ENCODE measurements at regions not wholly inside any gene's neighbourhood (a gene's known extent, or its start where the extent isn't known, plus 50 kb on each side); places are given as distances from the start of the nearest gene placed in this dataset.

GRCh38 chr6:74611220-74611619, 594.6 kb downstream of the COL12A1 start:
- H3K4me2 ChIP-seq (ENCODE audit: low read length) = no peak overlapping the region
- H3K9me3 ChIP-seq (ENCODE audit: low read length) = no peaks in the 10 kb centered on the region
- no peaks in the 10 kb centered on the region for H3K9me2 ChIP-seq (ENCODE audit: insufficient read depth, low read length)
- no peaks in the 10 kb centered on the region for H3K27me3 ChIP-seq (ENCODE audit: insufficient read depth, low read depth, low read length)
- no peak overlapping the region for H2AFZ ChIP-seq (ENCODE audit: low read depth, low read length)
- no peak overlapping the region for H3K4me3 ChIP-seq (ENCODE audit: low read length)
- H3K79me2 ChIP-seq (replicated peaks; ENCODE audit: insufficient read depth, low read length) = no peaks in the 10 kb centered on the region
- TF ChIP-seq, protein P1, sequence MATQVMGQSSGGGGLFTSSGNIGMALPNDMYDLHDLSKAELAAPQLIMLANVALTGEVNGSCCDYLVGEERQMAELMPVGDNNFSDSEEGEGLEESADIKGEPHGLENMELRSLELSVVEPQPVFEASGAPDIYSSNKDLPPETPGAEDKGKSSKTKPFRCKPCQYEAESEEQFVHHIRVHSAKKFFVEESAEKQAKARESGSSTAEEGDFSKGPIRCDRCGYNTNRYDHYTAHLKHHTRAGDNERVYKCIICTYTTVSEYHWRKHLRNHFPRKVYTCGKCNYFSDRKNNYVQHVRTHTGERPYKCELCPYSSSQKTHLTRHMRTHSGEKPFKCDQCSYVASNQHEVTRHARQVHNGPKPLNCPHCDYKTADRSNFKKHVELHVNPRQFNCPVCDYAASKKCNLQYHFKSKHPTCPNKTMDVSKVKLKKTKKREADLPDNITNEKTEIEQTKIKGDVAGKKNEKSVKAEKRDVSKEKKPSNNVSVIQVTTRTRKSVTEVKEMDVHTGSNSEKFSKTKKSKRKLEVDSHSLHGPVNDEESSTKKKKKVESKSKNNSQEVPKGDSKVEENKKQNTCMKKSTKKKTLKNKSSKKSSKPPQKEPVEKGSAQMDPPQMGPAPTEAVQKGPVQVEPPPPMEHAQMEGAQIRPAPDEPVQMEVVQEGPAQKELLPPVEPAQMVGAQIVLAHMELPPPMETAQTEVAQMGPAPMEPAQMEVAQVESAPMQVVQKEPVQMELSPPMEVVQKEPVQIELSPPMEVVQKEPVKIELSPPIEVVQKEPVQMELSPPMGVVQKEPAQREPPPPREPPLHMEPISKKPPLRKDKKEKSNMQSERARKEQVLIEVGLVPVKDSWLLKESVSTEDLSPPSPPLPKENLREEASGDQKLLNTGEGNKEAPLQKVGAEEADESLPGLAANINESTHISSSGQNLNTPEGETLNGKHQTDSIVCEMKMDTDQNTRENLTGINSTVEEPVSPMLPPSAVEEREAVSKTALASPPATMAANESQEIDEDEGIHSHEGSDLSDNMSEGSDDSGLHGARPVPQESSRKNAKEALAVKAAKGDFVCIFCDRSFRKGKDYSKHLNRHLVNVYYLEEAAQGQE (IDR thresholded peaks at IDR 0.05; ENCODE audit: borderline replicate concordance) = no peak
- no peak for TF ChIP-seq MXI1 (conservative IDR thresholded peaks at IDR 0.05; ENCODE audit: poor library complexity, severe bottlenecking)
- no peak for TF ChIP-seq EP300 (conservative IDR thresholded peaks at IDR 0.05; ENCODE audit: poor library complexity, severe bottlenecking)
- TF ChIP-seq SMC3 (conservative IDR thresholded peaks at IDR 0.05; ENCODE audit: poor library complexity) = no peak
- no peak for TF ChIP-seq TAF1 (IDR thresholded peaks at IDR 0.05; ENCODE audit: low read depth)
- TF ChIP-seq EZH2 (IDR thresholded peaks at IDR 0.05; ENCODE audit: borderline replicate concordance, insufficient read depth, low read length, poor library complexity, severe bottlenecking) = no peak
- TF ChIP-seq POLR2AphosphoS5 (IDR thresholded peaks at IDR 0.05) = no peak
- TF ChIP-seq, protein P2, sequence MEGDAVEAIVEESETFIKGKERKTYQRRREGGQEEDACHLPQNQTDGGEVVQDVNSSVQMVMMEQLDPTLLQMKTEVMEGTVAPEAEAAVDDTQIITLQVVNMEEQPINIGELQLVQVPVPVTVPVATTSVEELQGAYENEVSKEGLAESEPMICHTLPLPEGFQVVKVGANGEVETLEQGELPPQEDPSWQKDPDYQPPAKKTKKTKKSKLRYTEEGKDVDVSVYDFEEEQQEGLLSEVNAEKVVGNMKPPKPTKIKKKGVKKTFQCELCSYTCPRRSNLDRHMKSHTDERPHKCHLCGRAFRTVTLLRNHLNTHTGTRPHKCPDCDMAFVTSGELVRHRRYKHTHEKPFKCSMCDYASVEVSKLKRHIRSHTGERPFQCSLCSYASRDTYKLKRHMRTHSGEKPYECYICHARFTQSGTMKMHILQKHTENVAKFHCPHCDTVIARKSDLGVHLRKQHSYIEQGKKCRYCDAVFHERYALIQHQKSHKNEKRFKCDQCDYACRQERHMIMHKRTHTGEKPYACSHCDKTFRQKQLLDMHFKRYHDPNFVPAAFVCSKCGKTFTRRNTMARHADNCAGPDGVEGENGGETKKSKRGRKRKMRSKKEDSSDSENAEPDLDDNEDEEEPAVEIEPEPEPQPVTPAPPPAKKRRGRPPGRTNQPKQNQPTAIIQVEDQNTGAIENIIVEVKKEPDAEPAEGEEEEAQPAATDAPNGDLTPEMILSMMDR (IDR thresholded peaks at IDR 0.05; ENCODE audit: poor library complexity, severe bottlenecking) = no peak
- no peak for TF ChIP-seq RAD21 (conservative IDR thresholded peaks at IDR 0.05)
- H3K36me3 ChIP-seq (ENCODE audit: insufficient read depth, low read length) = no peaks in the 10 kb centered on the region
- H3F3A ChIP-seq (ENCODE audit: insufficient read depth, low read length, poor library complexity, severe bottlenecking) = no peaks in the 10 kb centered on the region
- no peak overlapping the region for H3K9ac ChIP-seq (ENCODE audit: low read length)
- no peak overlapping the region for H3K27ac ChIP-seq (ENCODE audit: low read length)
- H4K20me1 ChIP-seq (ENCODE audit: insufficient read depth) = no peaks in the 10 kb centered on the region

DNA sequence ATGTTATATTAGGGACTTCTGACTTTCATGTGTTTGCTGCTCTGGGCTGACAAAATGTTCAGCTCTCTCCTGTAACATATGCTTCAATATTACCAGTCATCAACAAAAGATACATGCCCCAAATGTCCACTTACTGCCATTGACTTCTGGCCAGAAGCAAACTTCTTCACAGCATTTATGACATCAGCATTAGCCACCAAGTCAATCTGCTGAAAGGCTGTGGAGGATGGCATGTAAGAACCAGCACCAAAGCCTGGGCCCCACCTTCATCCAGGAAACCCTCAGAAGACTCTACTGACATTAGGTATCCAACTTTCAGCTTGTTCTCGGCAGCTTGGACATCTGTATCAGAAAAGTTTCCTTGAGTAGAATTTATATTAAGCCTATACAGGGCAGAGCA, 595.5 kb downstream of the COL12A1 start:
- Histone ChIP-seq H3K36me3 (ENCODE audit: insufficient read depth, low read length) (no peaks in the 10 kb centered on the region), H3K4me3 (ENCODE audit: low read length) (no peak overlapping the region), H3K9me3 (ENCODE audit: low read length) (no peaks in the 10 kb centered on the region), H3F3A (ENCODE audit: insufficient read depth, low read length, poor library complexity, severe bottlenecking) (no peaks in the 10 kb centered on the region), H3K9me2 (ENCODE audit: insufficient read depth, low read length) (no peaks in the 10 kb centered on the region), H3K9ac (ENCODE audit: low read length) (no peak overlapping the region), H3K4me2 (ENCODE audit: low read length) (no peak overlapping the region), H4K20me1 (ENCODE audit: insufficient read depth) (no peaks in the 10 kb centered on the region), H3K27ac (ENCODE audit: low read length) (no peak overlapping the region), H3K79me2 (replicated peaks; ENCODE audit: insufficient read depth, low read length) (no peaks in the 10 kb centered on the region), H2AFZ (ENCODE audit: low read depth, low read length) (no peak overlapping the region), H3K27me3 (ENCODE audit: insufficient read depth, low read depth, low read length) (no peaks in the 10 kb centered on the region)
- TF ChIP-seq SMC3 (conservative IDR thresholded peaks at IDR 0.05; ENCODE audit: poor library complexity) = no peak
- TF ChIP-seq TAF1 (IDR thresholded peaks at IDR 0.05; ENCODE audit: low read depth) = no peak
- TF ChIP-seq, protein P1 (IDR thresholded peaks at IDR 0.05; ENCODE audit: borderline replicate concordance) = no peak
- no peak for TF ChIP-seq EZH2 (IDR thresholded peaks at IDR 0.05; ENCODE audit: borderline replicate concordance, insufficient read depth, low read length, poor library complexity, severe bottlenecking)
- no peak for TF ChIP-seq RAD21 (conservative IDR thresholded peaks at IDR 0.05)
- TF ChIP-seq POLR2AphosphoS5 (IDR thresholded peaks at IDR 0.05) = no peak
- TF ChIP-seq, protein P2 (IDR thresholded peaks at IDR 0.05; ENCODE audit: poor library complexity, severe bottlenecking) = no peak
- no peak for TF ChIP-seq MXI1 (conservative IDR thresholded peaks at IDR 0.05; ENCODE audit: poor library complexity, severe bottlenecking)

All from neural cell (in vitro differentiated cells).